ENCODE measurements at regions not wholly inside any gene's neighbourhood (a gene's known extent, or its start where the extent isn't known, plus 50 kb on each side); places are given as distances from the start of the nearest gene placed in this dataset.

DNA sequence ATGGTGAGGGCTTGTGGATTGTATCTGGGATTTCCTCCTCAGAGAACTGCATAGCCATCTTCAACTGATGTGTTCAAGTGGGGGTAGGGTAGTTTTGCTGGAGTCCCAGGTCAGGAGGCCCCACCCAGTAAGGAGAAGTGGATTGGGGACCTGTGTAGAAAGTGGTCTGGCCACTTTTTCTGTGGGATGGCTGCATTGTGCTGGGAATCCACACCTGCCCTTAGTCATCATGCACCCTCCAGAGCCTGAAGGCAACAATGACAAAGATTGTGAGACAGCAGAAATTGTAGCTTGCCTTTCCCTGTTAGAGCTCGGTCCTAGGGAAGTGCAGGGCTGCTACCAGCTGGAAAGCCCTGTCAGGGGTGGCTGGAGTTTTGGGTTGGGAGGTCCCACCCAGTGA, 255.4 kb downstream of the NDFIP2 start:
- intact Hi-C loops (cut with micrococcal nuclease): no loop called here
- H3K36me3 ChIP-seq (ENCODE audit: control insufficient read depth in 1 of 2, insufficient read depth in 2 of 2, low read length in 2 of 2): no peaks in the 10 kb centered on the region
- TF ChIP-seq, protein P1, sequence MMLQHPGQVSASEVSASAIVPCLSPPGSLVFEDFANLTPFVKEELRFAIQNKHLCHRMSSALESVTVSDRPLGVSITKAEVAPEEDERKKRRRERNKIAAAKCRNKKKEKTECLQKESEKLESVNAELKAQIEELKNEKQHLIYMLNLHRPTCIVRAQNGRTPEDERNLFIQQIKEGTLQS (IDR thresholded peaks at IDR 0.05): no peak
- TF ChIP-seq CEBPB (IDR thresholded peaks at IDR 0.05; ENCODE audit: low read depth) (no peak), EZH2 (IDR thresholded peaks at IDR 0.05) (no peak), FOSL1 (IDR thresholded peaks at IDR 0.05; ENCODE audit: low read depth) (no peak), TCF7L2 (IDR thresholded peaks at IDR 0.05; ENCODE audit: borderline replicate concordance, extremely low read depth, insufficient read depth, insufficient read length) (no peak), JUND (IDR thresholded peaks at IDR 0.05) (no peak), POLR2AphosphoS5 (IDR thresholded peaks at IDR 0.05; ENCODE audit: low read depth, low read length) (no peak), RAD21 (IDR thresholded peaks at IDR 0.05; ENCODE audit: low read depth) (no peak), ELF1 (IDR thresholded peaks at IDR 0.05; ENCODE audit: borderline replicate concordance, low read depth) (no peak), SP1 (IDR thresholded peaks at IDR 0.05; ENCODE audit: low read depth) (no peak), YY1 (IDR thresholded peaks at IDR 0.05; ENCODE audit: extremely low read depth, insufficient replicate concordance, low read depth, low read length) (no peak), EZH2phosphoT487 (IDR thresholded peaks at IDR 0.05; ENCODE audit: borderline replicate concordance) (no peak)
- TF ChIP-seq, protein P2, sequence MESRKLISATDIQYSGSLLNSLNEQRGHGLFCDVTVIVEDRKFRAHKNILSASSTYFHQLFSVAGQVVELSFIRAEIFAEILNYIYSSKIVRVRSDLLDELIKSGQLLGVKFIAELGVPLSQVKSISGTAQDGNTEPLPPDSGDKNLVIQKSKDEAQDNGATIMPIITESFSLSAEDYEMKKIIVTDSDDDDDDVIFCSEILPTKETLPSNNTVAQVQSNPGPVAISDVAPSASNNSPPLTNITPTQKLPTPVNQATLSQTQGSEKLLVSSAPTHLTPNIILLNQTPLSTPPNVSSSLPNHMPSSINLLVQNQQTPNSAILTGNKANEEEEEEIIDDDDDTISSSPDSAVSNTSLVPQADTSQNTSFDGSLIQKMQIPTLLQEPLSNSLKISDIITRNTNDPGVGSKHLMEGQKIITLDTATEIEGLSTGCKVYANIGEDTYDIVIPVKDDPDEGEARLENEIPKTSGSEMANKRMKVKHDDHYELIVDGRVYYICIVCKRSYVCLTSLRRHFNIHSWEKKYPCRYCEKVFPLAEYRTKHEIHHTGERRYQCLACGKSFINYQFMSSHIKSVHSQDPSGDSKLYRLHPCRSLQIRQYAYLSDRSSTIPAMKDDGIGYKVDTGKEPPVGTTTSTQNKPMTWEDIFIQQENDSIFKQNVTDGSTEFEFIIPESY (IDR thresholded peaks at IDR 0.05; ENCODE audit: extremely low read depth, insufficient replicate concordance, low read length): no peak
- RAD21 ChIA-PET (ENCODE audit: low non-redundant PET in 1 of 2, low total read pairs in 2 of 2, uncharacterized antibody in 2 of 2, unreplicated experiment in 2 of 2): no interaction called here
- POLR2A ChIA-PET: no interaction called here
- no TSS peak for BruUV-seq (replicated peaks)
- H3K4me1 ChIP-seq (ENCODE audit: control insufficient read depth in 1 of 2, insufficient read depth in 2 of 2, low read length in 2 of 2): no peaks in the 10 kb centered on the region
- no peaks in the 10 kb centered on the region for H3K79me2 ChIP-seq (ENCODE audit: insufficient read depth, low read length)
- H3K4me3 ChIP-seq (replicated peaks in 1 of 2; ENCODE audit: low read depth in 1 of 2, low read length in 2 of 2): no peak overlapping the region
- no peaks in the 10 kb centered on the region for H3K27me3 ChIP-seq (ENCODE audit: insufficient read depth, low read length)
- CTCF ChIA-PET: no interaction called here
- H4K20me1 ChIP-seq (ENCODE audit: insufficient read depth): no peaks in the 10 kb centered on the region
- no peaks in the 10 kb centered on the region for H3K9me3 ChIP-seq (ENCODE audit: control insufficient read depth in 1 of 2, insufficient read depth in 1 of 2, low read depth in 1 of 2, low read length in 2 of 2)
- H2AFZ ChIP-seq (ENCODE audit: low read depth, low read length, poor library complexity, severe bottlenecking): no peak overlapping the region
- no peak for ATAC-seq
- no peak overlapping the region for H3K27ac ChIP-seq (ENCODE audit: low read depth, low read length)
- DNase-seq (ENCODE audit: low read depth, low spot score): no peak
- no peaks in the 10 kb centered on the region for H3K9me2 ChIP-seq (ENCODE audit: insufficient read depth)
- H3K9ac ChIP-seq (ENCODE audit: low read length): no peak overlapping the region
- H3K4me2 ChIP-seq (ENCODE audit: low read length): no peak overlapping the region
